Prostate gland (tissue), 2 donors: ENCODE measurements at regions not wholly inside any gene's neighbourhood (a gene's known extent, or its start where the extent isn't known, plus 50 kb on each side); places are given as distances from the start of the nearest gene placed in this dataset.

ENCODE experiments used
- CTCF ChIP-seq, 4 experiments: fragments of 200-600 bp in 2 of 4; fragments of 450-650 bp in 2 of 4; sonication (generic) in 2 of 4; IDR thresholded peaks; 1 replicate in 3 of 4; 2 replicates in 1 of 4; pipeline ENCODE4 v1.5.1; 2016 to 2019; ENCODE audit warnings: antibody characterized with exemption in 4 of 4, mild to moderate bottlenecking in 2 of 4, moderate library complexity in 2 of 4
- POLR2A ChIP-seq: fragments of 450-650 bp; IDR thresholded peaks from one replicate; pipeline ENCODE4 v1.6.1; 2016; ENCODE audit warnings: antibody characterized with exemption, mild to moderate bottlenecking
- POLR2AphosphoS5 ChIP-seq: sonication (generic); formaldehyde crosslinking; IDR thresholded peaks from one replicate; pipeline ENCODE4 v1.6.1; 2017; ENCODE audit warnings: antibody characterized with exemption

- TF ChIP-seq CTCF (IDR thresholded peaks at IDR 0.05), result no peak
- no peak for TF ChIP-seq POLR2A
- no peak for TF ChIP-seq POLR2AphosphoS5
These were observed 379.3 kb upstream of the CHD1 start for GRCh38 chr5:99308131-99308530.
